ENCODE measurements at regions not wholly inside any gene's neighbourhood (a gene's known extent, or its start where the extent isn't known, plus 50 kb on each side); places are given as distances from the start of the nearest gene placed in this dataset.

- TF ChIP-seq POLR2A (IDR thresholded peaks at IDR 0.05) (no peak), CTCF (IDR thresholded peaks at IDR 0.05) (no peak)
Observed at GRCh38 chr5:121660142-121660541, 191.5 kb upstream of the FTMT start.
